ENCODE measurements at regions not wholly inside any gene's neighbourhood (a gene's known extent, or its start where the extent isn't known, plus 50 kb on each side); places are given as distances from the start of the nearest gene placed in this dataset.

- DNase-seq (ENCODE audit: low read depth, low spot score) = no peak
- in situ Hi-C loops (cut with HindIII; ENCODE audit: low pct_unique_long_range_greater_than_20kb, low sequenced_read_pairs) = no loop called here
Measured at GRCh38 chr21:31550070-31550469, 109.4 kb upstream of the SOD1 start.

- in situ Hi-C loops (cut with HindIII; ENCODE audit: low pct_unique_long_range_greater_than_20kb, low sequenced_read_pairs) = no loop called here
Measured at GRCh38 chr21:31548688-31549087, 110.8 kb upstream of the SOD1 start.

GRCh38 chr21:31546443-31547170 is 112.9 kb upstream of the SOD1 start:
- no peak for DNase-seq (ENCODE audit: low read depth, low spot score)
- in situ Hi-C loops (cut with HindIII; ENCODE audit: low pct_unique_long_range_greater_than_20kb, low sequenced_read_pairs) = no loop called here

More at GRCh38 chr21:31548688-31549087, 110.8 kb upstream of the SOD1 start:
- peak; percentile 65 for DNase-seq (ENCODE audit: low read depth, low spot score)

- in situ Hi-C loops (cut with HindIII; ENCODE audit: low pct_unique_long_range_greater_than_20kb, low sequenced_read_pairs) = no loop called here
- DNase-seq (ENCODE audit: low read depth, low spot score) = no peak
Measured at GRCh38 chr21:31545036-31545435, 114.5 kb upstream of the SOD1 start.

- in situ Hi-C loops (cut with HindIII; ENCODE audit: low pct_unique_long_range_greater_than_20kb, low sequenced_read_pairs) = no loop called here
- DNase-seq (ENCODE audit: low read depth, low spot score) = no peak
Measured at GRCh38 chr21:31543191-31543590, 116.3 kb upstream of the SOD1 start.

GRCh38 chr21:31538816-31539215 is 120.7 kb upstream of the SOD1 start:
- DNase-seq (ENCODE audit: low read depth, low spot score) = no peak
- in situ Hi-C loops (cut with HindIII; ENCODE audit: low pct_unique_long_range_greater_than_20kb, low sequenced_read_pairs) = no loop called here

GRCh38 chr21:31537872-31538576 is 121.5 kb upstream of the SOD1 start:
- in situ Hi-C loops (cut with HindIII; ENCODE audit: low pct_unique_long_range_greater_than_20kb, low sequenced_read_pairs) = no loop called here
- DNase-seq (ENCODE audit: low read depth, low spot score) = peak; percentile 50

- DNase-seq (ENCODE audit: low read depth, low spot score) = no peak
- in situ Hi-C loops (cut with HindIII; ENCODE audit: low pct_unique_long_range_greater_than_20kb, low sequenced_read_pairs) = no loop called here
Measured at GRCh38 chr21:31536138-31536537, 123.4 kb upstream of the SOD1 start.

- no peak for DNase-seq (ENCODE audit: low read depth, low spot score)
- in situ Hi-C loops (cut with HindIII; ENCODE audit: low pct_unique_long_range_greater_than_20kb, low sequenced_read_pairs) = no loop called here
Measured at GRCh38 chr21:31531967-31532366, 127.5 kb upstream of the SOD1 start.

GRCh38 chr21:31530897-31531705 is 128.4 kb upstream of the SOD1 start:
- in situ Hi-C loops (cut with HindIII; ENCODE audit: low pct_unique_long_range_greater_than_20kb, low sequenced_read_pairs) = no loop called here
- no peak for DNase-seq (ENCODE audit: low read depth, low spot score)

- in situ Hi-C loops (cut with HindIII; ENCODE audit: low pct_unique_long_range_greater_than_20kb, low sequenced_read_pairs) = no loop called here
- DNase-seq (ENCODE audit: low read depth, low spot score) = no peak
Measured at GRCh38 chr21:31530364-31530763, 129.1 kb upstream of the SOD1 start.

GRCh38 chr21:31529406-31529805 is 130.1 kb upstream of the SOD1 start:
- no peak for DNase-seq (ENCODE audit: low read depth, low spot score)
- in situ Hi-C loops (cut with HindIII; ENCODE audit: low pct_unique_long_range_greater_than_20kb, low sequenced_read_pairs) = no loop called here

- DNase-seq (ENCODE audit: low read depth, low spot score) = peak; percentile 55
- in situ Hi-C loops (cut with HindIII; ENCODE audit: low pct_unique_long_range_greater_than_20kb, low sequenced_read_pairs) = no loop called here
Measured at GRCh38 chr21:31526040-31526439, 133.5 kb upstream of the SOD1 start.

GRCh38 chr21:31524140-31524539 is 135.4 kb upstream of the SOD1 start:
- DNase-seq (ENCODE audit: low read depth, low spot score) = peak; percentile 63
- in situ Hi-C loops (cut with HindIII; ENCODE audit: low pct_unique_long_range_greater_than_20kb, low sequenced_read_pairs) = no loop called here

- in situ Hi-C loops (cut with HindIII; ENCODE audit: low pct_unique_long_range_greater_than_20kb, low sequenced_read_pairs) = no loop called here
- no peak for DNase-seq (ENCODE audit: low read depth, low spot score)
Measured at GRCh38 chr21:31521515-31521914, 138.0 kb upstream of the SOD1 start.

- in situ Hi-C loops (cut with HindIII; ENCODE audit: low pct_unique_long_range_greater_than_20kb, low sequenced_read_pairs) = no loop called here
Measured at GRCh38 chr21:31520561-31521098, 138.9 kb upstream of the SOD1 start.

GRCh38 chr21:31518580-31518979 is 140.9 kb upstream of the SOD1 start:
- in situ Hi-C loops (cut with HindIII; ENCODE audit: low pct_unique_long_range_greater_than_20kb, low sequenced_read_pairs) = no loop called here
- no peak for DNase-seq (ENCODE audit: low read depth, low spot score)

More at GRCh38 chr21:31520561-31521098, 138.9 kb upstream of the SOD1 start:
- DNase-seq (ENCODE audit: low read depth, low spot score) = no peak

Data from SK-MEL-5 (cell line).